ENCODE measurements at regions not wholly inside any gene's neighbourhood (a gene's known extent, or its start where the extent isn't known, plus 50 kb on each side); places are given as distances from the start of the nearest gene placed in this dataset.

- TF ChIP-seq, protein P1, sequence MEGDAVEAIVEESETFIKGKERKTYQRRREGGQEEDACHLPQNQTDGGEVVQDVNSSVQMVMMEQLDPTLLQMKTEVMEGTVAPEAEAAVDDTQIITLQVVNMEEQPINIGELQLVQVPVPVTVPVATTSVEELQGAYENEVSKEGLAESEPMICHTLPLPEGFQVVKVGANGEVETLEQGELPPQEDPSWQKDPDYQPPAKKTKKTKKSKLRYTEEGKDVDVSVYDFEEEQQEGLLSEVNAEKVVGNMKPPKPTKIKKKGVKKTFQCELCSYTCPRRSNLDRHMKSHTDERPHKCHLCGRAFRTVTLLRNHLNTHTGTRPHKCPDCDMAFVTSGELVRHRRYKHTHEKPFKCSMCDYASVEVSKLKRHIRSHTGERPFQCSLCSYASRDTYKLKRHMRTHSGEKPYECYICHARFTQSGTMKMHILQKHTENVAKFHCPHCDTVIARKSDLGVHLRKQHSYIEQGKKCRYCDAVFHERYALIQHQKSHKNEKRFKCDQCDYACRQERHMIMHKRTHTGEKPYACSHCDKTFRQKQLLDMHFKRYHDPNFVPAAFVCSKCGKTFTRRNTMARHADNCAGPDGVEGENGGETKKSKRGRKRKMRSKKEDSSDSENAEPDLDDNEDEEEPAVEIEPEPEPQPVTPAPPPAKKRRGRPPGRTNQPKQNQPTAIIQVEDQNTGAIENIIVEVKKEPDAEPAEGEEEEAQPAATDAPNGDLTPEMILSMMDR (conservative IDR thresholded peaks at IDR 0.05; ENCODE audit: low read length) = no peak
- TF ChIP-seq EZH2phosphoT487 (IDR thresholded peaks at IDR 0.05; ENCODE audit: borderline replicate concordance) = no peak
Measured at GRCh38 chr14:22213120-22213519, 375.9 kb downstream of the DAD1 start.

Measured in Loucy (cell line).